IPS DF 4.7 (cell line): ENCODE measurements at regions not wholly inside any gene's neighbourhood (a gene's known extent, or its start where the extent isn't known, plus 50 kb on each side); places are given as distances from the start of the nearest gene placed in this dataset.

Experiments used
- DNase-seq: peaks from one replicate; pipeline ENCODE4 v3.0.0-alpha.2; 2013; ENCODE audit warnings: low spot score; ENCODE audit errors: extremely low read depth

DNA sequence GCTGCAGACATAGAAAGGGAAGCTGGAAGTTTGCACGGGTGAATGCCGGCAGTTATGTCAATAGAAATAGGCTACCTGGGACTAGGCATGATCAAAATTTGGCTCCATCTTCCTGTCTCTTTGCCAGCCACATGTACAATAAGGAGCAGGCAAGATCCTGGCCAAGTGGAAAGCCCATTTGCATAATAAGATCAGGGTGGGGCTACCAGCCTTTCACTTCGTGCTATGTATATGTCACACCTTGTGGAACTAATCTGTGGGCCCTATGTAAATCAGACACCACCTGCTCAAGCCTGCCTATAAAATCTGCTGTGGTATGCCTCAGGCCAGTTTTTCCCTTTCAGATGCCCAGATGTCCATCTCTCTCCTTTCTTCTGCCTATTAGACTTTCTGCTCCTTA is 79.3 kb upstream of the DRD2 start:
- DNase-seq, result no peak

DNA sequence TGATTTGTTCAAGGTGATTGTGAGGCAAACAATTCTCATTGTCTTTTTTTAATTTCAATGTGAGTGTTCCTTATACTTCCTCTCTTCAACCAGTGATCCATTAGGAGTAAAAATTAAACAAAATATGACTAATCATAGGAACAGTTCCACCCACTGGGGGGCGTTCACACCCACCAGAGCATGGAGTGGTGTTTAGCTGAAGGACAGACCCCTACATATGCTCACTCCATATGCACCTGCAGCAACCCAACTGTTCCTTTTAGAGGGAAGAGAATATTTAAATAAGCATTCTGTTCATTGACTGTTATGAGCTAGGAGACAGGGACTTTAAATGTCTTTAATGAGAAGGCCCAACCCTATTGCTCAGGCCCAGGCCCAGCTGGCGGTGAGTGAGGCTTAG is 78.7 kb upstream of the DRD2 start:
- no peak for DNase-seq

DNA sequence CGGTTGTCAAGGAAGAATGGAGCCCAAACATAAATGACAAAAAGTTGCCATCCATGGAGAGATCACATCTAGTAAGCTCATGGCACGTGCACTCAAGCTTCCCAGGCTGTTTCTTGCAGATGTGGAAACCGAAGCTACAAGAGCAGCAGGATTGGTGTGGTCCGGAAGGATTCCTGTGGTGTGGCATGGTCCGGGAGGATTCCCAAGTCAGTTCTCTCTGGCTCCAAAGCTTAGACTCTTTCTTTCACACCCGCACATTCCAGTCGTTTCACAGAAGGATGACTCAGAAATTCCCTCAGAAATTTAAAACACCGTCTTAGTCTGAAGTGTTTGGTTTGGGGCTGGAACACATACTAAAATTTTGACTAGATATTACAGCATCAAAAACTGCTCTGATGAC is 78.0 kb upstream of the DRD2 start:
- DNase-seq, result peak; percentile 64

GRCh38 chr11:113552271-113552670 is 77.1 kb upstream of the DRD2 start:
- no peak for DNase-seq

- DNase-seq, result no peak
These were observed 76.4 kb upstream of the DRD2 start for GRCh38 chr11:113551645-113552044.

- no peak for DNase-seq
These were observed 74.7 kb upstream of the DRD2 start for GRCh38 chr11:113549611-113550578.

- DNase-seq, result no peak
These were observed 73.9 kb upstream of the DRD2 start for GRCh38 chr11:113549061-113549460.

DNA sequence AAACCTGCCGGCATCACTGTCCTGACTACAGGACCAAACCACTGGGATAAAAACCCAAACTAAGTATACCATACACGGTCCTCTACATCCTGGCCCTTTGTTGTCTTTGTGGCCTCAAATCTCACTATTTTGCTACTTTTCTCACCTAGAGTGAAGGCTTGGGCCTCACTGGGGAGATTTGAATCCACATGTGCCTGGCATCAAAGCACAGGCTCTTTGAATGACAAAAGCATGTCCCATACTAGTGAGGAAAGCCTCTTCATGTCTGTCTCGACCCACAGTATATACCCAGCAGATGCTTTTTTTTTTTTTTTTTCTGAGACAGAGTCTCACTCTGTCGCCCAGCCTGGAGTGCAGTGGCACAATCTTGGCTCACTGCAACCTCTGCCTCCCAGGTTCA is 72.5 kb upstream of the DRD2 start:
- DNase-seq, result no peak

DNA sequence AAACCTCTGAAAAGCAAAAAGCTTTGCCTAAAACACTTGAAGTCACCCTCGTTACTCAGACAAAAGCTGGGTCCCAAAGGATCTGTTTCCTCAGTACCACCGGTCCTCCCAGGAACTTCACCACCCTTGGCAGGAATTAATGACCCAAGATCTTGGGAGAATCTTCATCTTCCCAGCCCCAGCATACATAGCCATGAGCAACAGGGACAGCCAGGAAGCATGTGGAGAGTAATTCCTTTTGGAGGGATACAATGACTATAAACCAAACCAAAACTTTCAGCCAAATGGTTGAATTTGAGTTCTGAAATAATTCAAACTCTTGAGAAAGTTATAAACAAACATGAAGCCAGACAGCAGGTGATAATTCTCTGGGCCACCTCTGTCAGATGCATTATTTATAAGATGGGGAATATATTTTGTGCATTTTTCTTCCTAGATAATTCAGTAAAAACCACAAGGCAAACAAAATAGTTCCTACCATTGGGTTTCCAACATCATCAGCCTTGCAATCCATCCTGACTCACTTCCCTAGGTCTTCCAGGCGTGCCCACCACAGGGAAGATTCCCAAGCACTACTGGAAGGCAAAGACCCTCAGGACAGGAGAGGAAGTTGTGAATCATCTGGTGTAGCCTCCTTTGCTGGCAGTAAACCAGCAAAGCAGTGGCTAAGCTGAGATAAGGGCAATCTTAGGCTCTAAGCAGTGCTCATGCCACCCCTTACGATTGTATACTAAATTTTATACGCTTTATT is 71.7 kb upstream of the DRD2 start:
- DNase-seq, result no peak

DNA sequence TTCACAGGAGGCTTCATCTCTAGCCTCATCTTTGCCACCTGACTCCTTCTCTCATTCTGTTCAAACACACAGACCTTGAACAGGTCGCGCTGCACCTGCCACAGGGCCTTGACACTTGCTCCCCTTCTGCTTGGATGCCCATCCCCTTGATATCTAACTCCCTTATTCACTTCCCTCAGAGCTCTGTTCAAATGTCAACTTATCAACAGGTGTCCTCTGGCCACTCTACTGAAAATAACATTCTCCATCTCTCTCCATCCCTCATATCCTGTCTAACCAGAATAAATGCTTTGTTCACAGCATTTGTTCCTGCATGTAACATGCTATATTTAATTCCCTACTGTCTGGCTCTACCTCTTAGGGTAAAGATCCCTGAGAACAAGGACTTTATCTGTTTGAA is 67.2 kb upstream of the DRD2 start:
- DNase-seq, result no peak

GRCh38 chr11:113540416-113541330 is 65.5 kb upstream of the DRD2 start:
- DNase-seq, result peak; percentile 56

DNA sequence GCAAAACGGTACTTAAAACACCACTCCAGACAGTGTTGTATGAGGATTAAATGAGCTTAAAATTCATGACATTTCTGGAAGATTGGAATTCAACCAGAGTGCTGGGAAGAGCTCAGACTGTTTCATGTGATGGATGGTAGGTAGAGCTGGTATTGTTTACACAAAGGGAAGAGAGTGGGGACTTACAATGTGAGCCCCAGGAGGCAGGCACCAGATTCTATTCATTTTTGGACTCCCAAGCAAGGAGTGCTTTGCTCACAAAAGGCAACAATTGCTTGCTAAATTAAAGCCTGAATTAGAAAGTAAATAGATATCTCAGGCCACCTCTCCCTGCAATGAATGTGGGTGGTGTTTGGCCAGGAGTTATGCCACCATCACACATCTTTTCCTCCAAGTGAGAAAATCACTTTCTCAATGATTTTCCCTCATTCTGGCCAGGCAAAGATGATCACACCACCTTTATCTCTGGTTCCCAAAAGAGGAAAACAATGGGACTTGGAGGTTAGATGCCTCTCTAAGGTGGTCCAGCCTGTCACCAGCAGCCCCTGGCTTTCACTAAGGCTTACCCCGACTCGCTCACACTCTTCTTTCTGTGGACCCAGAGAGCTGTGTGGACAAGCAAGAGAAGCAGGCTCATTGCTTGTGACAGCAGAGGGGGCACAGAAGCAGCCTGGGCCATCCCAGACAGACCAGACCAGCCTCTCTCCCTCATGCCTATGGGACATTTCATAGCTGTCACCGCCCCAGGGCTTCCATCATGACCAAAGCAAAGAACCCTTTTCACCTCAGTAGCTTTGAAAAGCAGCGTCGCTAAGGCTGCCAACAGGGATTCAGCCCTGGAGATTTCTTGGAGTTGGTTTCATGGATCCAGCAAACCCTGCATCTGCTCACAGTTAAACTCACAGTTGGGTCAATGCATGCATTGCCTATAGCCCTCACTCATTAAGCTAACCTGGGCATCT is 63.5 kb upstream of the DRD2 start:
- no peak for DNase-seq

GRCh38 chr11:113534625-113535024 is 59.4 kb upstream of the DRD2 start:
- DNase-seq, result no peak

DNA sequence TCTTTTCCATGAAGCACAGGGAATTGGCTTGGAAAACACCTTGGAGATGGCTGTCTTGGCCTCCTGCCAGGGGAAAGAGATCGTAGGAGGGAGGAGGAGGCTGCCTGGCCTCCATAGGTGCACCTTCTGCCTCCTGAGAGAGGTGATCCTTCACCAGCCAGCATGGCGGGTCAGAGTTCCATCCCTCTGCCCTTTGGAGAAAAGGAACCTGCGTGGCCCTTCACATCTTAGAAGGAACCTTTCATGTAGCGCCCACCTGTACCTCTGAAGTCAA is 58.2 kb upstream of the DRD2 start:
- no peak for DNase-seq

DNA sequence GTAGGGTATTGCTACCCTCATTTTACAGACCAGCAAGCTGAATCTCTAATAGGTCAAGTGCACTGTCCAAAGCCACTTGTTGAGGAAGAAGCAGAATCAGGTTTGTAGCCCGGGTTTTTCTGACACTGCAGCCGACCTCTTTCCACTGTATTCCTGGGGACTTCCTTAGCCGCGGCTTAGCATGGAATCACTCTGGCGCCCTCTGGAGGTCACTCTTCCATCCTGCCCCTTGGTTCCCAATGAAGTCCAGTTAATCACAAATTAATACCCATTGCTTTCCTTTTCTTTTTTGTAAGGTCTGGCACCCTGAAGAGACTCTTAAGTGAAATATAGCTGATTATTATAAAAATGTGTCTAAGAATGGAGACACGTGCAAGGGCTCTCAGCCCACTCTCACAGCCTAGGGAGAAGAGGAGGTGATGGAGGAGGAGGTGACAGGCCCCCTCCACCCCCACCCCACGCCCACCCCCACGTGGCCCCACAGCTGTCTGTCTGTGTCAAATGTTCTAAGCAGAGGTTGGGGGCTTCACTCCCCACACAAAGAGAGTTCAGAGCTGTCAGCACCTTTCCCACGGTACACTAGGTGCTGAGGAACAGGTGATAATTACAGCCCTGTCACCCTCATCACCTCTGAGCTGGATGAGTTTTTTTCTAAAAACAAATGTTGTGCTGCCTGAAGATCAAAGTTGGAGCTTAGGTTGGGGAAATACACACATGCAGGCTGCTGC is 57.7 kb upstream of the DRD2 start:
- peak; percentile 33 for DNase-seq

- DNase-seq, result no peak
These were observed 56.6 kb upstream of the DRD2 start for GRCh38 chr11:113531575-113532451.

DNA sequence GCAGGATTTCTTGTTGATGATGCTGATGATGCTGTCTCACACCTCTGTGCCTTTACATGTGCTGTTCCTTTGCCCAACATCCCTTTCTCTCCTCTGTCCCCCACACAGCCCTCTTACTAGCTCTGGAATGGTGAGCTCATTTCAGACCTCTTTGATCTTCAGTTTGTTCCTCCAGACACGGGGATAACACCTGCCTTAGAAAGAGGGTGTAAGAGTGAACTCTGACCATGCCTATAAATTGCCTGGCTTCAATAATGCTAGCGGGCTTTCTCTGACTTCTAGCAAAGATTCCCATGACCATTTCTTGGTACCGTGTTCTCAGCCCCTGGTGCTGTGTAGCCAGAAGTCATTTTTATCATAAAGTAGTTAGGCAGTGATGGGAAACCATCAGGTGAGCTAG is 55.9 kb upstream of the DRD2 start:
- no peak for DNase-seq

DNA sequence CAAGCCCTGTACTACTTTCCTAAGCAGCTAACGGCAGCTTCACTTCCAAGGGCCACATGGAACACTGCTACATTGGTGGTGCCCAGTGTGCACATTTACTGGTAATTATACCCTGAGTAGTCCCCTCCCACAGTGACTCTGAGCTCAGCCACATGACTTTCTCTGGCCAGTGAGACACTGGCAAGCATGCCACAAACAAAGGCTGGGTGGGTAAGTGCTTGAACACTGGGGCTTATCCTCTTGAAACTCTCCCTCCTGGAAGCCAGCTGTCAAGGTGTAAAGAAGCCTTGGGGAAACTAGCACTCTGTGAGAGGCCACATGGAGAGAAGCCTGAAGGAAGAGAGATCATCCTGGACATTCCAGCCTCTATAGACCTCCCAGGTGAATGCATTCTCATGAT is 54.4 kb upstream of the DRD2 start:
- no peak for DNase-seq

DNA sequence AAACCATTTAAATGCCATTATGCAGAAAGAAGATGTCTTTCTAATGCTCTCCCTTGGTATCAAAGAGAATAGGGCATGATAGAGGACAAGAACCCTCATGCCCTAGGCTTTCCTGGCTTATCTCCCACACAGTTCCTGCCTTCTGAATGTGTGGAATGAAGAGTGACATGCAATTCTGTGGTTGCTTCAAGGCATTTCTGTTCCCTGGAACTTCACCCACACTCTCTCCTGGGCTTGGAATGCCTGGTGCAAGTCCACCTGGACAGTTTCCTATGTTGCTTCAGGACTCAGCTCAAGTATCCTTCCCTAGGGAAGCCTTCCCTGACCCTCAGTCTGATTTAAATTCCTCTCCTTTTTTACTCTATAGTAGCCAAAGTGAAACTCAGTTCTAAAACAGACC is 53.8 kb upstream of the DRD2 start:
- DNase-seq, result no peak
